Activated naive CD4-positive, alpha-beta T cell treated with anti-CD3 and anti-CD28 coated beads, Interleukin-2, amount 10 ng/mL, durations not matched to agents 7 days and 5 days (primary cell): ENCODE measurements at regions not wholly inside any gene's neighbourhood (a gene's known extent, or its start where the extent isn't known, plus 50 kb on each side); places are given as distances from the start of the nearest gene placed in this dataset.

Source experiments
- CTCF ChIA-PET: fragments of 350-600 bp; sonication (Branson Sonifier 250); formaldehyde crosslinking; loops from one replicate; lab custom pipeline; 2021; ENCODE audit warnings: antibody characterized with exemption; lab: Charles Lee
- DNase-seq: peaks from one replicate; pipeline ENCODE4 v3.0.0-alpha.2; 2020
- H3K27ac Mint-ChIP-seq: one replicate; pipeline ENCODE4 v1.8.0; 2021; ENCODE audit warnings: mild to moderate bottlenecking, moderate library complexity, mixed read lengths
- H3K27me3 Mint-ChIP-seq: one replicate; pipeline ENCODE4 v1.8.0; 2021; ENCODE audit warnings: mild to moderate bottlenecking, mixed read lengths
- H3K36me3 Mint-ChIP-seq: one replicate; pipeline ENCODE4 v1.8.0; 2021; ENCODE audit warnings: mixed read lengths
- H3K4me1 Mint-ChIP-seq: one replicate; pipeline ENCODE4 v1.8.0; 2021; ENCODE audit warnings: mixed read lengths
- H3K4me3 Mint-ChIP-seq: one replicate; pipeline ENCODE4 v1.8.0; 2021; ENCODE audit warnings: mild to moderate bottlenecking, moderate library complexity, mixed read lengths
- H3K9me3 Mint-ChIP-seq: one replicate; pipeline ENCODE4 v1.8.0; 2021; ENCODE audit warnings: mixed read lengths

DNA sequence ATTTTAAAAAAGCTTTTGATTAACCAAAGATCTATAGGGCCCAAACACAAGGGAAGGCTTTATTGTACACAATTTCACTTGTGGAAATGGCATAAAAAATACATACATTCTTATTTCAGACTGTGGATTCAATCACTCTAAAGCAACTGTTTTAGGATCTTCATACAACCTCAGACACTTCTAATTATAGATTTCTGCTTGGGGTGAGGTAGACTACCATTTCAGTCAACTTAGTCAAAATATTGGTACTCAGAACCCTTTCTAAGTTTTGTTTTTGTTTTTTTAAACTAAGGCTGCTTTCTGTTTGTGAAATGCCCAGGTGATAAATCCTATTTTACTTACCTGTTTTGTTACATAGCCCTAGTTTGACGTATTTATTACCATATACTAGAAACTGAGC is 284.5 kb upstream of the RASA1 start:
- CTCF ChIA-PET = no interaction called here
- no peaks in the 10 kb centered on the region for H3K4me1 Mint-ChIP-seq
- H3K9me3 Mint-ChIP-seq = no peaks in the 10 kb centered on the region
- H3K4me3 Mint-ChIP-seq = no peak overlapping the region
- no peak overlapping the region for H3K27ac Mint-ChIP-seq
- peaks cover 5% of the 10 kb centered on the region for H3K27me3 Mint-ChIP-seq
- DNase-seq = no peak
- H3K36me3 Mint-ChIP-seq = no peaks in the 10 kb centered on the region

GRCh38 chr5:86986837-86987236 is 280.8 kb upstream of the RASA1 start:
- no peak overlapping the region for H3K4me3 Mint-ChIP-seq
- H3K27ac Mint-ChIP-seq = no peak overlapping the region
- H3K9me3 Mint-ChIP-seq = no peaks in the 10 kb centered on the region
- no peaks in the 10 kb centered on the region for H3K4me1 Mint-ChIP-seq
- DNase-seq = no peak
- H3K36me3 Mint-ChIP-seq = no peaks in the 10 kb centered on the region
- CTCF ChIA-PET = interaction anchor here (0.6 to 1.2 kb wide), 4 partner anchors 19 to 413 kb away, joined by 3 to 4 read pairs (median 4); no protein-coding TSS in a partner anchor
- peaks cover 5% of the 10 kb centered on the region for H3K27me3 Mint-ChIP-seq

DNA sequence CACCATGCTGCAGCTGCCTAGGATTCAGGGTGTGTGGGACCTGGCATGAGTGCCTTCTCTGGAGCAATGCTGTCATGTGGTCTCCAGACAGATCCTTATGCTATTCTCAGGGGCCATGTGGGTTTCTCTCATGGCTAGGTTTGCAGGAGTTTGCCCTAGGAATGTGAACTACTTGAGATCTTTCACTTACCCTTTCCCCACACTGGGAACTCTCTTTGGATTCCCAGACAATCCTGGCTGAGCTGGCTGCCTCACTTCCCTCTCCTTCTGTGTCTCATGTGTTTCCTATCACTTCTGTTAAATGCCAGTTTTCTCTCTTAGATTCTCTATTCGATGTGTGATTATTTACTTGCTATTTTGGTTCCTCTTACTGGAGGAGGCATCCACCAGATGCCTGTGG is 270.2 kb upstream of the RASA1 start:
- Mint-ChIP-seq H3K27ac (no peak overlapping the region), H3K27me3 (no peaks in the 10 kb centered on the region), H3K4me1 (no peaks in the 10 kb centered on the region), H3K36me3 (no peaks in the 10 kb centered on the region), H3K4me3 (no peak overlapping the region), H3K9me3 (no peaks in the 10 kb centered on the region)
- CTCF ChIA-PET = interaction anchor here (0.6 kb wide), 1 partner anchor 22 kb away, joined by 3 read pairs; no protein-coding TSS in a partner anchor
- DNase-seq = no peak

- CTCF ChIA-PET = interaction anchor here (0.7 kb wide), 1 partner anchor 400 kb away, joined by 3 read pairs; no protein-coding TSS in a partner anchor
- DNase-seq = no peak
- Mint-ChIP-seq H3K27ac (no peak overlapping the region), H3K27me3 (peaks cover 4% of the 10 kb centered on the region), H3K36me3 (no peaks in the 10 kb centered on the region), H3K4me1 (no peaks in the 10 kb centered on the region), H3K9me3 (no peaks in the 10 kb centered on the region), H3K4me3 (no peak overlapping the region)
Observed at GRCh38 chr5:86999951-87000350, 267.7 kb upstream of the RASA1 start.

DNA sequence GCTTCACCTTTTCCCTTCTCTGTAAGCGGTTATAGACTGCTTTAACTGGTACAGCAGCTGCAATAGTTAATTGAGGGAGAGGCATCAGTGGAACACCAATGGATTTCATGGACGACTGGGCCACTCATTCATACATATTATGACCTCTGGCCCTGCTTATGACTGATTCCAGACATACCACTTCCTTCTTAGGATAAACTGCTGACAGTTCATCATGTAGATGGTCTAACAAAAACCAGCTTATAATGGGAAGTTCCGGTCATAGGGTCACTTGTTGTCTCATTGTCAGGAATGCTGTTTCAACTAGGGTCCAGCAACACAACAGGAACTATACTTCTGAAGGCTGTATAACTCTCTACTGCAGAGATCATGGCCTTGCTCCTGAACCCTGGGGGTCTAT is 265.2 kb upstream of the RASA1 start:
- CTCF ChIA-PET = interaction anchor here (1.1 to 1.6 kb wide), 2 partner anchors 11 to 32 kb away, joined by 3 to 5 read pairs; no protein-coding TSS in a partner anchor
- no peaks in the 10 kb centered on the region for H3K36me3 Mint-ChIP-seq
- no peaks in the 10 kb centered on the region for H3K4me1 Mint-ChIP-seq
- no peak overlapping the region for H3K4me3 Mint-ChIP-seq
- no peak overlapping the region for H3K27ac Mint-ChIP-seq
- H3K9me3 Mint-ChIP-seq = no peaks in the 10 kb centered on the region
- DNase-seq = no peak
- H3K27me3 Mint-ChIP-seq = peaks cover 4% of the 10 kb centered on the region

GRCh38 chr5:87004101-87004500 is 263.6 kb upstream of the RASA1 start:
- no peaks in the 10 kb centered on the region for H3K4me1 Mint-ChIP-seq
- no peak overlapping the region for H3K4me3 Mint-ChIP-seq
- H3K36me3 Mint-ChIP-seq = no peaks in the 10 kb centered on the region
- CTCF ChIA-PET = interaction anchor here (0.6 to 0.9 kb wide), 2 partner anchors 26 to 158 kb away, joined by 3 to 4 read pairs; no protein-coding TSS in a partner anchor
- H3K27me3 Mint-ChIP-seq = peaks cover 4% of the 10 kb centered on the region
- H3K9me3 Mint-ChIP-seq = no peaks in the 10 kb centered on the region
- no peak overlapping the region for H3K27ac Mint-ChIP-seq
- DNase-seq = no peak

GRCh38 chr5:87007737-87008136 is 259.9 kb upstream of the RASA1 start:
- CTCF ChIA-PET = interaction anchor here (1.2 kb wide), 1 partner anchor 37 kb away, joined by 3 read pairs; no protein-coding TSS in a partner anchor
- Mint-ChIP-seq H3K27ac (no peak overlapping the region), H3K27me3 (peaks cover 4% of the 10 kb centered on the region), H3K9me3 (no peaks in the 10 kb centered on the region), H3K4me3 (no peak overlapping the region), H3K4me1 (no peaks in the 10 kb centered on the region), H3K36me3 (no peaks in the 10 kb centered on the region)
- DNase-seq = no peak

DNA sequence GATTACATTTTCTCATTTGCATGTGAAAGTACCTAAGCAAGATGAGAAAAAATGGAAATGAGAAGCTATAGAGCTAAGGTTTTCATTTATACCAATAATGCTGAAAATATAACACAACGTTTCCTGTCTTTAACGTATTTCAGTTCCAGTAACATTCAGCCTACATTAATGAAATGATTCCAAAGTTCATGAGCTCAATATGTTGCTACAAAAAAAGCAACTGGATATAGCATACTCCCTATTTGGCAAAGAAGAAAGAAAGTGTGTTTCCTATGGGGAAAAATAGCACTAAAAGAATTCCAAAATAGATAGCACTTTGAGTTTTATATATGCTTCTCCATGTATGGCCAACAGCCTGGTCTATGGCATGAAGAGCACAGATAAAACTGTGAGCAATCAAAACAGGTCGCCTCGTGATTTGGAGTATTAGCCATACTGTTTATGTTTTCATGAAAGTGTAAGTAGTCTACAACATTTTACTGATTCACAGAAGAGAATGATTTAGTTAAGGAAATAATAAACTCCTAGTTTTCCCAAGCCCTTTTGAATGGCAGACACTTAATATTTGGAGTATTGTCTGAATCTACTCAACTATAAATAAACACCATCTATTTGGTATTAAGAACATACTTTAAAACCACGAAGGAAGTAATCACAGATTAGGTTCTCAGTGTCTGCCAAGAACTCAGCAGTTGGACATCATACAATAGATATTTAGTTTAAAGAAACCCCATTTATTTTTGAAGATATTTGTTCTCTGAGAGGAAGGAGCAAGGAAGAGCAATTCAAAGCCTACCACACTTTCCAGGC is 258.7 kb upstream of the RASA1 start:
- no peak for DNase-seq
- Mint-ChIP-seq H3K4me3 (no peak overlapping the region), H3K4me1 (no peaks in the 10 kb centered on the region), H3K27me3 (peaks cover 4% of the 10 kb centered on the region), H3K27ac (no peak overlapping the region), H3K36me3 (no peaks in the 10 kb centered on the region), H3K9me3 (no peaks in the 10 kb centered on the region)
- CTCF ChIA-PET = no interaction called here

GRCh38 chr5:87010736-87011135 is 256.9 kb upstream of the RASA1 start:
- no peaks in the 10 kb centered on the region for H3K4me1 Mint-ChIP-seq
- no peaks in the 10 kb centered on the region for H3K9me3 Mint-ChIP-seq
- H3K4me3 Mint-ChIP-seq = no peak overlapping the region
- H3K27ac Mint-ChIP-seq = no peak overlapping the region
- no peaks in the 10 kb centered on the region for H3K36me3 Mint-ChIP-seq
- DNase-seq = no peak
- CTCF ChIA-PET = interaction anchor here (0.7 to 1.7 kb wide), 4 partner anchors 9 to 130 kb away, joined by 3 to 8 read pairs (median 3); no protein-coding TSS in a partner anchor
- no peaks in the 10 kb centered on the region for H3K27me3 Mint-ChIP-seq

GRCh38 chr5:87015901-87016300 is 251.8 kb upstream of the RASA1 start:
- CTCF ChIA-PET = interaction anchor here (1.7 kb wide), 1 partner anchor 136 kb away, joined by 7 read pairs; no protein-coding TSS in a partner anchor
- no peaks in the 10 kb centered on the region for H3K9me3 Mint-ChIP-seq
- DNase-seq = no peak
- H3K36me3 Mint-ChIP-seq = no peaks in the 10 kb centered on the region
- H3K27ac Mint-ChIP-seq = no peak overlapping the region
- peaks cover 13% of the 10 kb centered on the region for H3K4me1 Mint-ChIP-seq
- H3K4me3 Mint-ChIP-seq = no peak overlapping the region
- H3K27me3 Mint-ChIP-seq = peaks cover 6% of the 10 kb centered on the region

DNA sequence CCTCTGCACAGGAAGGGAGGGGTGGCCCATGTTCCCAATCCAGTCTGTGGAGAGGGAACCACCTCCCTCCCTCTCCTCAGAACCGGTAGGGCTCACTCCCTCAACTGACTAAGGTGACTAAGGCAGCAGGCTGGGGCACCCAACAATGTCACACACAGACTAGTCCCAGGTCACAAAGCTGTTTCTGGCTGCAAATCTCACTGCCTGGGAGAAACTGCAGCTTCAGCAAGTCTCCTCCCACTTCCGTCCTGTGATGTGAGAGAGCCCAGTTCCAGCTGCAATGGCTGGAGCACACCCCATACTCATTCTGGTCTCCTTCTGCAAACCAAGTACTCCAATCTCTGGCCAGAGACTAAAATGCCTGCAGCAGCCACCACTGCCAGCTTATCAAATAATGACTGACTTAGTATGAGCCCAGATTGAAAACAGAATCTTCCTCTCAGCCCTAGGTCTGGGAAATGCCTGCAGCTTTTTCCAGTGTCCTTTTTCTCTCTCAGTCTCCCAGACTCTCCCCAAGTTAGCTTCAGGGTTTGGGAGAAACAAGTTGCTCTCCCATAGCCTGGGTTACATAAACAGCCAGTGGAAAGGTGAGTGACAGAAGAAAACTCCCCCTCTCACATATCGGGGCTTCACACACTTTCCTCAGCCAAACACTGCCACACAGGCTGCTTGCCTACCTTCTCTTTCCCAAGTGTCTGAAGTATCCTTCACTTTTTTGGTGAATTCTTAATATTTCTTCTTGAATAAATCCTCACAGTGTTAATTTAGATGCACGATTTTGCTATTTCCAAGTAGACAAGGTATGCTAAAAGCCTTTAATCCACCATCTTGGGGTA is 247.4 kb upstream of the RASA1 start:
- CTCF ChIA-PET = interaction anchor here (0.6 to 1.1 kb wide), 5 partner anchors 9 to 380 kb away, joined by 3 to 7 read pairs (median 3); no protein-coding TSS in a partner anchor

GRCh38 chr5:87022415-87022814 is 245.3 kb upstream of the RASA1 start:
- no peaks in the 10 kb centered on the region for H3K9me3 Mint-ChIP-seq
- H3K27ac Mint-ChIP-seq = no peak overlapping the region
- H3K4me3 Mint-ChIP-seq = no peak overlapping the region
- no peaks in the 10 kb centered on the region for H3K36me3 Mint-ChIP-seq
- DNase-seq = no peak
- peaks cover 9% of the 10 kb centered on the region for H3K27me3 Mint-ChIP-seq
- CTCF ChIA-PET = no interaction called here
- peaks cover 15% of the 10 kb centered on the region for H3K4me1 Mint-ChIP-seq

More for the DNA sequence above, 247.4 kb upstream of the RASA1 start:
- DNase-seq = peak; percentile 53
- Mint-ChIP-seq H3K4me3 (no peak overlapping the region), H3K9me3 (no peaks in the 10 kb centered on the region), H3K27me3 (peaks cover 6% of the 10 kb centered on the region), H3K36me3 (no peaks in the 10 kb centered on the region), H3K4me1 (peaks cover 13% of the 10 kb centered on the region), H3K27ac (no peak overlapping the region)

DNA sequence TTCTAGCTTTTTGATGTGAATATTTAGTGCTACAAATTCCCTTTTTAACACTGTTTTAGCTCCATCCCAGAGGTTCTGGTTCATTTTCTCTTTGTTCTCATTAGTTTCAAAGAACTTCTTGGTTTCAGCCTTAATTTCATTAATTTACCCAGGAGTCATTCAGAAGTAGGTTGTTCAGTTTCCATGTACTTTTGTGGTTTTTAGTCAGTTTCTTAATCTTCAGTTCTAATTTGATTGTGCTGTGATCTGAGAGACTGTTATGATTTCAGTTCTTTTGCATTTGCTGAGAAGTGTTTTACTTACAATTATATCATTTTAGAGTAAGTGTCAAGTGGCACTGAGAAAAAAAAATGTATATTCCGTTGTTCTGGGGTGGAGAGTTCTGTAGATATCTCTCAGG is 240.1 kb upstream of the RASA1 start:
- Mint-ChIP-seq H3K27ac (no peak overlapping the region), H3K4me3 (no peak overlapping the region), H3K27me3 (peaks cover 14% of the 10 kb centered on the region), H3K4me1 (peaks cover 7% of the 10 kb centered on the region), H3K36me3 (no peaks in the 10 kb centered on the region), H3K9me3 (no peaks in the 10 kb centered on the region)
- DNase-seq = no peak
- CTCF ChIA-PET = no interaction called here

GRCh38 chr5:87029951-87030350 is 237.7 kb upstream of the RASA1 start:
- CTCF ChIA-PET = no interaction called here
- peaks cover 18% of the 10 kb centered on the region for H3K27me3 Mint-ChIP-seq

More at GRCh38 chr5:87029951-87030350, 237.7 kb upstream of the RASA1 start:
- Mint-ChIP-seq H3K27ac (no peak overlapping the region), H3K36me3 (peaks cover 1% of the 10 kb centered on the region), H3K9me3 (no peaks in the 10 kb centered on the region), H3K4me3 (no peak overlapping the region), H3K4me1 (peaks cover 13% of the 10 kb centered on the region)
- DNase-seq = no peak
